CD4-positive, alpha-beta memory T cell (primary cell): ENCODE measurements at regions not wholly inside any gene's neighbourhood (a gene's known extent, or its start where the extent isn't known, plus 50 kb on each side); places are given as distances from the start of the nearest gene placed in this dataset.
"Not testable (repeated sequence)": the region's sequence is repeated elsewhere in the genome, so short reads cannot be mapped to it uniquely, and the experiment has no call there.

ENCODE experiments used
- CTCF ChIA-PET: fragments of 350-600 bp; sonication (Branson Sonifier 250); formaldehyde crosslinking; loops from one replicate; lab custom pipeline; 2021; ENCODE audit warnings: inconsistent platforms; ENCODE audit not compliant: partially characterized antibody; lab: Charles Lee
- POLR2A ChIA-PET: fragments of 350-600 bp; sonication (Branson Sonifier 250); formaldehyde crosslinking; loops from one replicate; lab custom pipeline; 2021; ENCODE audit not compliant: partially characterized antibody; lab: Charles Lee
- DNase-seq, 5 donors: peaks; one replicate each; pipeline versions ENCODE4 v3.0.0 to v3.0.0-alpha.2; 2020 to 2022; ENCODE audit warnings: mixed read lengths in 1 of 5
- H3K27ac ChIP-seq: one replicate; pipeline ENCODE4 v1.7.0; 2013; ENCODE audit warnings: low read depth, low read length
- H3K27me3 ChIP-seq: 2 replicates; pipeline ENCODE4 v1.7.0; 2013; ENCODE audit warnings: mild to moderate bottlenecking, low read length, moderate library complexity; ENCODE audit not compliant: insufficient read depth
- H3K36me3 ChIP-seq: 2 replicates; pipeline ENCODE4 v1.7.0; 2013; ENCODE audit warnings: mild to moderate bottlenecking, low read length, moderate library complexity; ENCODE audit not compliant: insufficient read depth
- H3K4me1 ChIP-seq: 2 replicates; pipeline ENCODE4 v1.7.0; 2013; ENCODE audit warnings: mild to moderate bottlenecking, low read length, moderate library complexity; ENCODE audit not compliant: insufficient read depth
- H3K4me3 ChIP-seq, 2 donors: one replicate each; pipeline ENCODE4 v1.7.0; 2013; ENCODE audit warnings: low read length in 2 of 2, mild to moderate bottlenecking in 1 of 2
- H3K9me3 ChIP-seq, 2 donors: one replicate each; pipeline ENCODE4 v1.7.0; 2013; ENCODE audit warnings: low read length in 2 of 2, control low read depth in 1 of 2; ENCODE audit not compliant: control insufficient read depth in 1 of 2
- H3K27ac Mint-ChIP-seq, 7 donors: one replicate each; pipeline ENCODE4 v1.8.0; 2020 to 2021; ENCODE audit warnings: mixed read lengths in 7 of 7, mild to moderate bottlenecking in 6 of 7, inconsistent platforms in 3 of 7, moderate library complexity in 3 of 7
- H3K27me3 Mint-ChIP-seq, 2 donors: one replicate each; pipeline ENCODE4 v1.8.0; 2020 to 2021; ENCODE audit warnings: mixed read lengths in 2 of 2
- H3K36me3 Mint-ChIP-seq, 2 donors: one replicate each; pipeline ENCODE4 v1.8.0; 2020 to 2021; ENCODE audit warnings: mixed read lengths in 2 of 2, inconsistent platforms in 1 of 2, mild to moderate bottlenecking in 1 of 2
- H3K4me1 Mint-ChIP-seq, 4 donors: one replicate each; pipeline ENCODE4 v1.8.0; 2020 to 2021; ENCODE audit warnings: mixed read lengths in 4 of 4, mild to moderate bottlenecking in 1 of 4
- H3K4me3 Mint-ChIP-seq, 8 donors: one replicate each; pipeline ENCODE4 v1.8.0; 2020 to 2021; ENCODE audit warnings: mixed read lengths in 8 of 8, mild to moderate bottlenecking in 7 of 8, moderate library complexity in 6 of 8, inconsistent platforms in 3 of 8
- H3K9me3 Mint-ChIP-seq, 8 donors: one replicate each; pipeline ENCODE4 v1.8.0; 2020 to 2021; ENCODE audit warnings: mixed read lengths in 8 of 8, mild to moderate bottlenecking in 5 of 8, inconsistent platforms in 3 of 8, moderate library complexity in 1 of 8
- intact Hi-C: fragments of 100-400 bp; cut with micrococcal nuclease; formaldehyde crosslinking; loops from one replicate; pipeline ENCODE4 v1.15.1; 2023

- Histone ChIP-seq H3K9me3 (no peaks in the 10 kb centered on the region), H3K36me3 (no peaks in the 10 kb centered on the region), H3K4me3 (no peak overlapping the region), H3K27ac (no peak overlapping the region), H3K27me3 (no peaks in the 10 kb centered on the region), H3K4me1 (no peaks in the 10 kb centered on the region)
- Mint-ChIP-seq H3K4me3 (no peak overlapping the region), H3K4me1 (no peaks in the 10 kb centered on the region), H3K27ac (no peak overlapping the region), H3K9me3 (peaks cover 0 to 4% (median 0%) of the 10 kb centered on the region in 8 donors), H3K36me3 (no peaks in the 10 kb centered on the region), H3K27me3 (peaks cover 4 to 6% of the 10 kb centered on the region in 2 donors)
- intact Hi-C loops = no loop called here
- POLR2A ChIA-PET = no interaction called here
- CTCF ChIA-PET = no interaction called here
- DNase-seq = no peak
Measured at GRCh38 chr1:4130096-4130495, 230.0 kb upstream of the C1orf174 start.

GRCh38 chr1:4131734-4132133, 231.7 kb upstream of the C1orf174 start:
- no peak overlapping the region for H3K27ac ChIP-seq
- H3K36me3 ChIP-seq = no peaks in the 10 kb centered on the region
- CTCF ChIA-PET = no interaction called here
- POLR2A ChIA-PET = no interaction called here
- no peaks in the 10 kb centered on the region for H3K9me3 ChIP-seq
- Mint-ChIP-seq H3K36me3 (no peaks in the 10 kb centered on the region), H3K27me3 (peaks cover 6 to 7% of the 10 kb centered on the region in 2 donors), H3K4me3 (no peak overlapping the region), H3K9me3 (peaks cover 0 to 9% (median 0%) of the 10 kb centered on the region in 8 donors), H3K27ac (no peak overlapping the region), H3K4me1 (no peaks in the 10 kb centered on the region)
- no peaks in the 10 kb centered on the region for H3K27me3 ChIP-seq
- no peak overlapping the region for H3K4me3 ChIP-seq
- no peak for DNase-seq
- H3K4me1 ChIP-seq = no peaks in the 10 kb centered on the region
- intact Hi-C loops = no loop called here

- H3K4me3 ChIP-seq = no peak overlapping the region
- no peaks in the 10 kb centered on the region for H3K4me1 Mint-ChIP-seq
- no peak overlapping the region for H3K27ac ChIP-seq
- POLR2A ChIA-PET = no interaction called here
- H3K9me3 ChIP-seq = no peaks in the 10 kb centered on the region
- CTCF ChIA-PET = no interaction called here
- no peaks in the 10 kb centered on the region for H3K27me3 ChIP-seq
- H3K27me3 Mint-ChIP-seq = peaks cover 5 to 6% of the 10 kb centered on the region in 2 donors
- no peaks in the 10 kb centered on the region for H3K36me3 Mint-ChIP-seq
- intact Hi-C loops = no loop called here
- H3K9me3 Mint-ChIP-seq = peaks cover 0 to 5% (median 0%) of the 10 kb centered on the region in 8 donors
- no peak overlapping the region for H3K27ac Mint-ChIP-seq
- no peak overlapping the region for H3K4me3 Mint-ChIP-seq
- H3K4me1 ChIP-seq = no peaks in the 10 kb centered on the region
- DNase-seq = no peak
- no peaks in the 10 kb centered on the region for H3K36me3 ChIP-seq
Measured at GRCh38 chr1:4132352-4133296, 232.6 kb upstream of the C1orf174 start.

DNA sequence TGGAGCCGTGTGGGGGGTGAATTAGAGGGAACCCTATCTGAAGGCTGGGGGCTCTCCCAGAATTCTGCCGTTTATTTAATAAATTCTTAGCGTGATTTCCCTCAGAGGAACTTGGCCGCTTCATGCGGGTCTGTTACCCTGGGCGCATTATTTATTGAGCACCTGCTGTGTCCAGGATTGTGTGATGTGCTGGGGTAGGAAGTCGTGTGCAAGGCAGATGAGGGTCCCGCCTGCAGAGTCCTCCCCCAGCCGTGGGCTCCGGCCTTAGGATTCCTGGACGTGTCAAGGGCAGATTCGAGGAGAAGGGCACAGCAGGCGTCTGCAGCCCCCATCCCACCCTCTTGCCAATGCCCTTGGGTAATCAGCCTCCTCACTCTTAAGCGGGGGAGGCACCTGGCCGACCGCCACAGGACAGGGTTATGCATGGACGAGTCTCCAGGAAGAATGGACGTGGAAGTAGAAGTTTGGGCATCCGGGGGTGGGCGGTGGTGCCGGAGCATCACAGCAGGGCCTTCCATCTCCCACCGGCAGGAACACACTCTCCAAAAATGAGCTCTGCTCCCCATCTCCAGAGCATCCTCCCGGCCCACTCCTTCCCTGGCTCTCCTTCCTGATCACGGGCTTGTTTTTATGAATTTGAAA, 233.3 kb upstream of the C1orf174 start:
- no peak for DNase-seq
- ChIA-PET CTCF (no interaction called here), POLR2A (no interaction called here)
- H3K27me3 ChIP-seq = no peaks in the 10 kb centered on the region
- no peak overlapping the region for H3K4me3 ChIP-seq
- Mint-ChIP-seq H3K27me3 (peaks cover 5 to 8% of the 10 kb centered on the region in 2 donors), H3K4me1 (no peaks in the 10 kb centered on the region), H3K9me3 (peaks cover 0 to 5% (median under 1%) of the 10 kb centered on the region in 8 donors), H3K36me3 (no peaks in the 10 kb centered on the region), H3K4me3 (peak overlapping the region in 1 of 8 donors; percentile 20), H3K27ac (no peak overlapping the region)
- no peaks in the 10 kb centered on the region for H3K4me1 ChIP-seq
- no peaks in the 10 kb centered on the region for H3K36me3 ChIP-seq
- no peaks in the 10 kb centered on the region for H3K9me3 ChIP-seq
- no peak overlapping the region for H3K27ac ChIP-seq
- intact Hi-C loops = no loop called here

DNA sequence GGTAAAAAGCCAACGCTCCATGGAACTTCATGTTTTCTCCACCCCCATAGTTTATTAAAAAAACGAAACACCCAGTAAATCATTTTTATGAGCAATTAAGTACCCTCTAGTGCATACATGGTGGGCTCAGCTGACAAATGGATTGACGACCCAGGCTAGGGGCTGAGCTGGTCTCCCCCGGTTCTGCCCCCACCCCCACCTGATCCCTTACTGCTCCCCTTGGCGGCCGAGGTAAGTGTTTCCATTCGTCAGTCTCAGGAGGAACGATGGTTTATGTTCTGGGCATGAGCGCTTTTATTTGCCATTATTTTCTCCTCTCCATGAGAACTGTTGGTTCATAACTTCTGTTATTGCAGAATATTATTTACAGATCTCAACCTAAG, 233.9 kb upstream of the C1orf174 start:
- H3K36me3 Mint-ChIP-seq = no peaks in the 10 kb centered on the region
- H3K9me3 Mint-ChIP-seq = peaks cover 0 to 5% (median under 1%) of the 10 kb centered on the region in 8 donors
- Histone ChIP-seq H3K27ac (no peak overlapping the region), H3K4me3 (no peak overlapping the region), H3K27me3 (no peaks in the 10 kb centered on the region), H3K4me1 (no peaks in the 10 kb centered on the region), H3K36me3 (no peaks in the 10 kb centered on the region), H3K9me3 (no peaks in the 10 kb centered on the region)
- no peak for DNase-seq
- H3K27me3 Mint-ChIP-seq = peaks cover 5 to 8% of the 10 kb centered on the region in 2 donors
- no peak overlapping the region for H3K4me3 Mint-ChIP-seq
- H3K4me1 Mint-ChIP-seq = no peaks in the 10 kb centered on the region
- CTCF ChIA-PET = no interaction called here
- H3K27ac Mint-ChIP-seq = no peak overlapping the region
- POLR2A ChIA-PET = no interaction called here
- intact Hi-C loops = no loop called here

DNA sequence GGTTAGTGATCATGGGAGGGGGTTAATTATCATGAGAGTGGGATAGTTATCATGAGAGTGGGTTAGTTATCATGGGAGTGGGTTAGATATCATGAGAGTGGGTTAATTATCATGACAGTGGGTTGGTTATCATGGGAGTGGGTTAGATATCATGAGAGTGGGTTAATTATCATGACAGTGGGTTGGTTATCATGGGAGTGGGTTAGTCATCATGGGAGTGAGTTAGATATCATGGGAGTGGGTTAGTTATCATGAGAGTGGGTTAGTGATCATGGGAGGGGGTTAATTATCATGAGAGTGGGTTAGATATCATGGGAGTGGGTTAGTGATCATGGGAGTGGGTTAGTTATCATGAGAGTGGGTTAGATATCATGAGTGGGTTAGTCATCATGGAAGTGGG, 235.8 kb upstream of the C1orf174 start:
- H3K4me1 Mint-ChIP-seq, CTCF ChIA-PET, H3K36me3 Mint-ChIP-seq, H3K27me3 ChIP-seq, H3K27me3 Mint-ChIP-seq, H3K4me3 ChIP-seq, H3K27ac ChIP-seq, H3K9me3 ChIP-seq, POLR2A ChIA-PET, intact Hi-C loops, H3K9me3 Mint-ChIP-seq, H3K36me3 ChIP-seq, DNase-seq, H3K4me3 Mint-ChIP-seq, H3K4me1 ChIP-seq: not testable (repeated sequence)
- peak overlapping the region in 1 of 7 donors; percentile 83 for H3K27ac Mint-ChIP-seq

DNA sequence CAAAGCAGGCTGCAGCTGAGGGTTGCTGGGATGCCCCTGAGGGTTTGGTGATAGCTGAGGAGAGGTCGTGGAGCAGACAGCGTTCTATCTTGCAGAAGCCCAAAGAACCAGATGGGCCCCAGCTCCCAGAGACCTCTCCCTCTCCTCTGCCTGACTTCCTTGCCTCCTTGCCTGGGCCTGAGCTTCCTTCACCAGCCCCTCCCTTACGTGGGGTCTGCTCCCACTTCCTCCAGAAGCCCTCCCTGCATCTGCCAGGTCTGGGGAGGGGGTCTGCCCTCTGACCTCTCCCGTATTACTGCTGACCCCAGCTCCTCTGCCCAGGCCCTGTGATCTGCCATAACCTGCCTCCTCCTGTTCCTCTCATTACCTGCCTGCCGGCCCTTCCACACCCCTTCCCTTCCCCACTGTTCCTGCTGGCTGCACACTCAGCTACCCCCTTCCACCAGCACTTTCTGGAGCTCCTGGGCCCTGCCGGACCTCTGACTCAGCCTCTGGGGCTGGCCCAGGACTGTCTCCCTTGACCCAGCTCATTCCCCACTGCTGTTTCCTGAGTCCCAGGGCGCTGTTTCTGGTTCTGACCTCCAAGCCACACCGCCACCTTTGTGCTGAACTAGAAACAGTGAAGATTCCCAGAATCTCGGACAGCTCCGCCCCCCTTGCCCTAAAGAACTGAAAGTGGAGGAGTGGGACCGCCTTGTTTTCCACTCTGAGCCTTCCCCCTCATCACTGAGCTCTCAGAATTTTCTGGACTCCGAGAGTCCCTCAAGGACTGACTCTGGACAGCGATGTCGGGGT, 237.7 kb upstream of the C1orf174 start:
- POLR2A ChIA-PET = no interaction called here
- DNase-seq = no peak
- H3K9me3 ChIP-seq = no peaks in the 10 kb centered on the region
- no peak overlapping the region for H3K27ac ChIP-seq
- H3K4me3 Mint-ChIP-seq = no peak overlapping the region
- CTCF ChIA-PET = no interaction called here
- no peaks in the 10 kb centered on the region for H3K36me3 ChIP-seq
- H3K27me3 Mint-ChIP-seq = peaks cover 7 to 9% of the 10 kb centered on the region in 2 donors
- no peaks in the 10 kb centered on the region for H3K4me1 ChIP-seq
- no peaks in the 10 kb centered on the region for H3K27me3 ChIP-seq
- H3K9me3 Mint-ChIP-seq = peaks cover 0 to 5% (median under 1%) of the 10 kb centered on the region in 8 donors
- H3K4me1 Mint-ChIP-seq = no peaks in the 10 kb centered on the region
- H3K27ac Mint-ChIP-seq = peak overlapping the region in 1 of 7 donors; percentile 36
- no peaks in the 10 kb centered on the region for H3K36me3 Mint-ChIP-seq
- intact Hi-C loops = no loop called here
- H3K4me3 ChIP-seq = no peak overlapping the region
